Astrocyte of the hippocampus (primary cell): ENCODE measurements at regions not wholly inside any gene's neighbourhood (a gene's known extent, or its start where the extent isn't known, plus 50 kb on each side); places are given as distances from the start of the nearest gene placed in this dataset.
"Not testable (repeated sequence)": the region's sequence is repeated elsewhere in the genome, so short reads cannot be mapped to it uniquely, and the experiment has no call there.

ENCODE experiments used
- DNase-seq: peaks from one replicate; pipeline ENCODE4 v3.0.0; 2011; ENCODE audit warnings: low read depth, low spot score

- peak; percentile 43 for DNase-seq
Measured at GRCh38 chr5:120817044-120817985, 353.2 kb downstream of the PRR16 start.

- no peak for DNase-seq
Measured at GRCh38 chr5:120818128-120818527, 354.0 kb downstream of the PRR16 start.

- no peak for DNase-seq
Measured at GRCh38 chr5:120823328-120823727, 359.2 kb downstream of the PRR16 start.

- not testable (repeated sequence) for DNase-seq
Measured at GRCh38 chr5:120831646-120832045, 367.5 kb downstream of the PRR16 start.

GRCh38 chr5:120841830-120842229 is 377.7 kb downstream of the PRR16 start:
- no peak for DNase-seq

- no peak for DNase-seq
Measured at GRCh38 chr5:120843390-120843980, 379.4 kb downstream of the PRR16 start.

- peak; percentile 10 for DNase-seq
Measured at GRCh38 chr5:120848883-120849282, 384.8 kb downstream of the PRR16 start.

GRCh38 chr5:120852222-120852860 is 388.2 kb downstream of the PRR16 start:
- DNase-seq, result no peak

- no peak for DNase-seq
Measured at GRCh38 chr5:120866997-120867396, 402.9 kb downstream of the PRR16 start.

- no peak for DNase-seq
Measured at GRCh38 chr5:120869831-120870230, 405.7 kb downstream of the PRR16 start.

- DNase-seq, result no peak
Measured at GRCh38 chr5:120872297-120872696, 408.2 kb downstream of the PRR16 start.

- peak; percentile 17 for DNase-seq
Measured at GRCh38 chr5:120873083-120873482, 409.0 kb downstream of the PRR16 start.

- DNase-seq, result no peak
Measured at GRCh38 chr5:120874081-120874862, 410.2 kb downstream of the PRR16 start.

GRCh38 chr5:120882038-120882775 is 418.1 kb downstream of the PRR16 start:
- no peak for DNase-seq

GRCh38 chr5:120886351-120886860 is 422.3 kb downstream of the PRR16 start:
- DNase-seq, result no peak

- DNase-seq, result no peak
Measured at GRCh38 chr5:120895660-120896059, 431.6 kb downstream of the PRR16 start.

GRCh38 chr5:120901199-120901598 is 437.1 kb downstream of the PRR16 start:
- DNase-seq, result no peak

- no peak for DNase-seq
Measured at GRCh38 chr5:120907953-120908352, 443.9 kb downstream of the PRR16 start.

GRCh38 chr5:120910629-120911028 is 446.5 kb downstream of the PRR16 start:
- DNase-seq, result no peak

GRCh38 chr5:120913396-120913795 is 449.3 kb downstream of the PRR16 start:
- peak; percentile 73 for DNase-seq
